Osteocyte (in vitro differentiated cells): ENCODE measurements at regions not wholly inside any gene's neighbourhood (a gene's known extent, or its start where the extent isn't known, plus 50 kb on each side); places are given as distances from the start of the nearest gene placed in this dataset.

Experiments used
- DNase-seq: peaks from one replicate; pipeline ENCODE4 v3.0.0; 2021; ENCODE audit warnings: mixed read lengths; ENCODE audit not compliant: unreplicated experiment; ENCODE audit errors: extremely low spot score
- H3K27ac Mint-ChIP-seq: one replicate; pipeline ENCODE4 v1.8.0; 2021; ENCODE audit warnings: mild to moderate bottlenecking, mixed read lengths; ENCODE audit not compliant: unreplicated experiment
- H3K27me3 Mint-ChIP-seq: one replicate; pipeline ENCODE4 v1.8.0; 2021; ENCODE audit warnings: mixed read lengths; ENCODE audit not compliant: unreplicated experiment
- H3K36me3 Mint-ChIP-seq: one replicate; pipeline ENCODE4 v1.8.0; 2021; ENCODE audit warnings: mixed read lengths; ENCODE audit not compliant: unreplicated experiment
- H3K4me1 Mint-ChIP-seq: one replicate; pipeline ENCODE4 v1.8.0; 2021; ENCODE audit warnings: mixed read lengths; ENCODE audit not compliant: unreplicated experiment
- H3K4me3 Mint-ChIP-seq: one replicate; pipeline ENCODE4 v1.8.0; 2021; ENCODE audit warnings: mild to moderate bottlenecking, moderate library complexity, mixed read lengths; ENCODE audit not compliant: unreplicated experiment
- H3K9me3 Mint-ChIP-seq: one replicate; pipeline ENCODE4 v1.8.0; 2021; ENCODE audit warnings: mixed read lengths; ENCODE audit not compliant: unreplicated experiment
- TF ChIP-seq, protein P1 (sequence below): fragments of 200-600 bp; sonication (generic); IDR thresholded peaks from 2 replicates; pipeline ENCODE4 v1.5.0; 2021; ENCODE audit warnings: antibody characterized with exemption, mild to moderate bottlenecking, moderate library complexity

- H3K27ac Mint-ChIP-seq, result no peak overlapping the region
- DNase-seq, result no peak
- H3K4me3 Mint-ChIP-seq, result no peak overlapping the region
- peaks cover 9% of the 10 kb centered on the region for H3K4me1 Mint-ChIP-seq
- H3K9me3 Mint-ChIP-seq, result no peaks in the 10 kb centered on the region
- TF ChIP-seq, protein P1, sequence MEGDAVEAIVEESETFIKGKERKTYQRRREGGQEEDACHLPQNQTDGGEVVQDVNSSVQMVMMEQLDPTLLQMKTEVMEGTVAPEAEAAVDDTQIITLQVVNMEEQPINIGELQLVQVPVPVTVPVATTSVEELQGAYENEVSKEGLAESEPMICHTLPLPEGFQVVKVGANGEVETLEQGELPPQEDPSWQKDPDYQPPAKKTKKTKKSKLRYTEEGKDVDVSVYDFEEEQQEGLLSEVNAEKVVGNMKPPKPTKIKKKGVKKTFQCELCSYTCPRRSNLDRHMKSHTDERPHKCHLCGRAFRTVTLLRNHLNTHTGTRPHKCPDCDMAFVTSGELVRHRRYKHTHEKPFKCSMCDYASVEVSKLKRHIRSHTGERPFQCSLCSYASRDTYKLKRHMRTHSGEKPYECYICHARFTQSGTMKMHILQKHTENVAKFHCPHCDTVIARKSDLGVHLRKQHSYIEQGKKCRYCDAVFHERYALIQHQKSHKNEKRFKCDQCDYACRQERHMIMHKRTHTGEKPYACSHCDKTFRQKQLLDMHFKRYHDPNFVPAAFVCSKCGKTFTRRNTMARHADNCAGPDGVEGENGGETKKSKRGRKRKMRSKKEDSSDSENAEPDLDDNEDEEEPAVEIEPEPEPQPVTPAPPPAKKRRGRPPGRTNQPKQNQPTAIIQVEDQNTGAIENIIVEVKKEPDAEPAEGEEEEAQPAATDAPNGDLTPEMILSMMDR, result no peak
- no peaks in the 10 kb centered on the region for H3K36me3 Mint-ChIP-seq
- H3K27me3 Mint-ChIP-seq, result peaks cover 3% of the 10 kb centered on the region
Measured at GRCh38 chr18:42306594-42306980, 351.6 kb downstream of the PIK3C3 start.

- Mint-ChIP-seq H3K4me3 (no peak overlapping the region), H3K9me3 (no peaks in the 10 kb centered on the region), H3K4me1 (peaks cover 9% of the 10 kb centered on the region), H3K27ac (no peak overlapping the region), H3K36me3 (no peaks in the 10 kb centered on the region), H3K27me3 (peaks cover 4% of the 10 kb centered on the region)
- TF ChIP-seq, protein P1, result no peak
- no peak for DNase-seq
Measured at GRCh38 chr18:42310956-42311355, 355.9 kb downstream of the PIK3C3 start.

- Mint-ChIP-seq H3K27ac (no peak overlapping the region), H3K4me1 (peaks cover 3% of the 10 kb centered on the region), H3K9me3 (no peaks in the 10 kb centered on the region), H3K27me3 (no peaks in the 10 kb centered on the region), H3K4me3 (no peak overlapping the region), H3K36me3 (no peaks in the 10 kb centered on the region)
- DNase-seq, result no peak
- TF ChIP-seq, protein P1, result no peak
Measured at GRCh38 chr18:42326752-42327151, 371.7 kb downstream of the PIK3C3 start.

- TF ChIP-seq, protein P1, result no peak
- Mint-ChIP-seq H3K27me3 (no peaks in the 10 kb centered on the region), H3K36me3 (no peaks in the 10 kb centered on the region), H3K9me3 (no peaks in the 10 kb centered on the region), H3K4me1 (peaks cover 3% of the 10 kb centered on the region), H3K27ac (no peak overlapping the region), H3K4me3 (no peak overlapping the region)
- DNase-seq, result no peak
Measured at GRCh38 chr18:42328931-42329330, 373.9 kb downstream of the PIK3C3 start.

- Mint-ChIP-seq H3K4me1 (peaks cover 3% of the 10 kb centered on the region), H3K9me3 (peaks cover under 1% of the 10 kb centered on the region), H3K27ac (no peak overlapping the region), H3K27me3 (no peaks in the 10 kb centered on the region), H3K4me3 (no peak overlapping the region), H3K36me3 (no peaks in the 10 kb centered on the region)
- TF ChIP-seq, protein P1, result no peak
- DNase-seq, result no peak
Measured at GRCh38 chr18:42330296-42330695, 375.3 kb downstream of the PIK3C3 start.
